ENCODE measurements at regions not wholly inside any gene's neighbourhood (a gene's known extent, or its start where the extent isn't known, plus 50 kb on each side); places are given as distances from the start of the nearest gene placed in this dataset.
"Not testable (repeated sequence)": the region's sequence is repeated elsewhere in the genome, so short reads cannot be mapped to it uniquely, and the experiment has no call there.

GRCh38 chr18:73045037-73045436 is 177.2 kb upstream of the NETO1 start:
- DNase-seq: no peak

DNA sequence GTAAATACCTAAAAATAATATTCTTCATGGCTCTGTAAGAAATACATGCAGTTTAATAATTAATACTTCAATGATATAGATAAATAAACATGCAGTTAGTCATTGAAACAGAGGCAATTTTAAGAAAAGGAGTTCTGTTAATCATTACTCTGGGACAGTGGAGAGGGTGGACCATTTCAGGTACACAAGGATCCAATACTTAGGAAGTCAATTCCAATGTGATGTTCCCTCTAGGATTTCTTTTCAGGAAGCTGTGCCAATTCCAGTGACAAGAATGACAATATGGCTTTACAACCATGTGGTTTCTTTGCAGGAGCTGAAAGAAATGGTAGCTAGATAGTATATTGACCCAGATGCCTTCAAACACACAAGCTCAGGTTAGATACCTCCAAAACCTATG is 175.8 kb upstream of the NETO1 start:
- DNase-seq: no peak

- DNase-seq: no peak
These were observed 175.4 kb upstream of the NETO1 start for GRCh38 chr18:73043211-73043610.

DNA sequence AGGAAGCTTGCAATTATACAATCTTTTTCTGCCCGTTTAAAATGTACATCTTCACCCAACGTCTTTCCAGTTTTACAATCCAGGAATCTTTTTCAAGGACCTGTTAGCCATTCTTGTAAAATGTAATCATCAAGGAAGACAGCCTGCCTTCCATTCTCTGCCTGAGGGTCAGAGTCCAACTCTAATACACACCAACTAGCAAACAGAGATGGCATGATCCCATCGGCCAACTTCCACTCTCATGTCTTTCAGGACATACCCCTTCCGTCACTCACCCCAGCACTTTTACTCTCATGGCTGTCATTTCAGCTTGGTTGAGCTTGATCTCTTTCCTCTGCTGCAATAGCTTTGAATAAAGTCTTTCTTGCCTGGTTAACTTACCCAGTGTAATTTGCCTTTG is 172.5 kb upstream of the NETO1 start:
- no peak for DNase-seq

GRCh38 chr18:73038336-73038735 is 170.5 kb upstream of the NETO1 start:
- DNase-seq: no peak

- no peak for DNase-seq
These were observed 156.2 kb upstream of the NETO1 start for GRCh38 chr18:73023975-73024374.

DNA sequence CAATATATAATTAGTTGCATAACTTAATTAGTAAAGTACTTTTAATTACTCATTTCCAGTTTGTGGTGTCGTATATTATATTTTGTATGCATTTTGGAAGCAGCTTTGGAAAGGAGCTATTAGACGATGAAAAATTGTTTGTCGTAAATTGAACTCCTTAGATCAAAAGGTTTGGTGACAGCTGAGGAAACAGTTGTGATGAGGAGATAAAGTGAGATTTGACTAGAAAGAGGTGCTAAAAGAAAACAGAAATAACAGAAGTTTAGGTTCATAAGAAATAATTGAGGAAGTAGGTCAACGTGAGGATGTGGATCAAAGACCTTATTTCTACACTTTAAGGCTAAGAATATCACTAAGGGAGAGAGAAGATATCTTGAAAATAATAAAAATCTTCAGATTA is 141.9 kb upstream of the NETO1 start:
- no peak for DNase-seq

GRCh38 chr18:73007915-73008308 is 140.1 kb upstream of the NETO1 start:
- DNase-seq: no peak

DNA sequence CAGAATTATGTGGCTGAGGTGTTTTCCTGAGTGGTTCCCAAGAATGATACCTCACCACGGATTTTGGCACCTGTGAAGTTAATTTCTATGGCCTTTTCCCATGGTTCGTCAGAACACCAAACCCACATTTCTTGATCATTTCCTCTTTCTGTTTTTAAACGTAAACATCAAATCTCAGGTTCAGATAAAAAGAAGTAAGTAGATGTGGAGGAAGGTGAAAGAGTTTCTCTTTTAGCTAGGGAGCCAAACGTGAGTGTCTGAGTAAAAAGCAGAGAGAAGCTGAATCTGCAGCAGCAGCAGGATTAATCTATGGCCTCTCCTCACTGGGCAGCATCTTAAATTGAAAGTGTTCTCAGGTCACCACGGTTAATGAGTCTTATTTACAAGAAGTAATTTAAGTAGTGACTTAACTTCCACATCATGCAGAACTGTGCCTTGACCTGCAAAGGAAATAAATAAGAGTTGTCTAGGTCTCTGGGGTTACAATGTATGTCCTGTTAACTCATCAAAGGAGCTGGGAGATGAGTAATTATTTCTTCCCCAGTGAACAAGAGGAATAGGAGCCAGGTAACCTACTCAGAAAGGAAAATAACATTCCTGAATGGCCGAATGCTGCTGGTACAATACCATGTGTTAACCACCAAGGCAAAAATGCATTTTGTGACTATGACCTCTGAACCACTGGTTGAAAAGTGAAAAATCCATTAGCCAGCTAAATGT is 139.6 kb upstream of the NETO1 start:
- DNase-seq: no peak

GRCh38 chr18:73006331-73006730 is 138.5 kb upstream of the NETO1 start:
- no peak for DNase-seq

DNA sequence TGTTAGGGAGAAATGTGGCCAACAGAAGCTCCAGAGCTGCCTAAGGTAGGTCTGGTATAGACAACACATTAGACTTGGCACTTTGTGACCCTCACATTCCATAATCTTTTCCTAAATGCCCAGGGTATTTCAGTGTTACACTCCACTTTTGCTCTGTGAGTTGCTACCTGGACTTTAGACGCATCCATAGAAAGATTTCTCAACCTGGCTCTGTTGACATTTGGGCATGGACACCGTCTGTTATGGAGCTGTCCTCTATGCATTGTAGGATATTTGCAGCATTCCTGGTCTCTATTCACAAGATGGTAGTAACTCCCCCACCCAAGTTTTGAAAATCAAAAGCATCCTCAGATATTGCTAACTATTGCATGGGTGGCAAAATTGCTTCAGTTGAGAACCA is 136.5 kb upstream of the NETO1 start:
- no peak for DNase-seq

DNA sequence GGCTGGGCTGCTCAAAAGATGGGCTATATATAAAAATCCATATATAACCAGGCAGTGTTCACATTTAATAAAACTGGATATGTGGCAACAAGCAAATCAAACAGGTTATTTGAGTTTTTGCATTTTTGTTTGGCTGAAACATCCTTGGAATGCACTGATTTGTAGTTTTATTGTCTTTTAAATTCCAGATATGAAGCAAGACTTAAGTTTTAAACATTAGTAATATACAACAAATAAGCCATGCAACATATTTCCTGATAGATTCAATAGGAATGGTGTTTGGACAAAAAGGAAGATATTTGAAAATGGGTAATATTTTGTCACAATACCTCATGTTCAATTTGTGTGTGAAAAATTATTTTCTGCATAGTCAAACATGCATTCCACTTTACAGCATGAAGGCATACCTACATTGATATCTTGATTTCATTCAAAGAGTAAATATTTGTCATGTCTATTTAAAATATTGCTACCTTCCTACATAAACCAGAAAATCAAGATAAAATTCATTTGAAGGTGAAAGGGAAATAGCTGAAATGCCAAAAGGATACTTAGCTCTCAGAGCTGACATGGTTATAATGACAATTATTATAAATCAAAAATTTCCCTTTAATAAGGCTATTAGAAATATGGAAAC is 132.3 kb upstream of the NETO1 start:
- no peak for DNase-seq

DNA sequence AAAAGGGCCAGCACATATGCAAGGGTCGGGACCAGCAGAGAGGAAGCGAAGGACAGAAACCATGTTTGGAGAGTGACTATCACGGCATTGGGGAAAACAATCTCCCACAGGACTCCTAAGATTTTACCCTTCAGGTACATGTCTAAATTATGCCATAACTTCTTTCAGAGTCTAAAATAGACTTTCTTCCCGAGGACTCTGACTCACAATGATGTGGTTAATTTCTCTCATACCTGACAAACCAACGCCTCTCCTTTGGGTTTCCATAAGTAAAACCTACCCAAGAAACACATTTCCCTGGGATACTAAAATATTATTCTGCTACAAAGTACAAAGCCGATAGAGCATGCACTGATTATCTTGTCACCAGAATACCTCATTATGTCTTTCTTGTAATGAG is 127.8 kb upstream of the NETO1 start:
- no peak for DNase-seq

GRCh38 chr18:72993250-72993649 is 125.5 kb upstream of the NETO1 start:
- DNase-seq: no peak

DNA sequence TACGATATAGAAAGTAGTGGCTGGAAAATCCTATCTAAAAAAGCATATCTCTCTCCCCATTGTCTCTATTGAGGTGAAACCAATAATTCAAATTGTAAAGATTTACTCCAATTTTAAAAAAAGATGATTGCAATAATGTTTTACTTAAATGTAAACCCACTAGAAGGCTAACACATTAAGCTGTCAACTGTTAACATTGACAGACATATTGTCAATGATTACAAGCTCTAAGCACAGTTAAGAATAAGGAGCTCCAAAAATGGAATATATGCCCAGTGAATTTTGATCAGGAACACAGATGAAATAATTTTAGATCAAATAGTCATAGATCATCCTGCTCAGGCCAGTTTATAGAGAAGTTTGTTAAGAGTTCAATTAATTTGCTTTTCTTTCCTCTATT is 123.6 kb upstream of the NETO1 start:
- no peak for DNase-seq

GRCh38 chr18:72987570-72987969 is 119.8 kb upstream of the NETO1 start:
- not testable (repeated sequence) for DNase-seq

- no peak for DNase-seq
These were observed 118.3 kb upstream of the NETO1 start for GRCh38 chr18:72986103-72986502.

DNA sequence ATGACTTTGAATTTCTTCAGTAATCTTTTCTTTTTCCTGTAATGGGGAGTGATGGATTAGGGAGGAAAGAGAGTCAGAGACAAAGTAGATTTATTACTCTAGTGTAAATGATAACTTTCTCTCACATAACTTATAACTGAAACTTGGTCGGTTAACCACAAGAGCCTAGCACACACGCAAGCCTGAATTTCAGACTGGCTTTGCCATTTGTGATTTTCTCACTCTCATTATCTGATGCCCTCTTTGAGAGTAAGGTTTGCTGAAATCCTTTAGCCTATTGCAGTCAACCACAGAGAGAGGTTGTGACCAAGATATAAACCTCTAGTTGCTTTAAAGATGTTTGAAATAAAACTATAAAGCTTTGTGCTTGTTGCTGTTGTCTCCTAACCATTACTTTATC is 117.9 kb upstream of the NETO1 start:
- DNase-seq: no peak

GRCh38 chr18:72984290-72984689 is 116.5 kb upstream of the NETO1 start:
- no peak for DNase-seq

DNA sequence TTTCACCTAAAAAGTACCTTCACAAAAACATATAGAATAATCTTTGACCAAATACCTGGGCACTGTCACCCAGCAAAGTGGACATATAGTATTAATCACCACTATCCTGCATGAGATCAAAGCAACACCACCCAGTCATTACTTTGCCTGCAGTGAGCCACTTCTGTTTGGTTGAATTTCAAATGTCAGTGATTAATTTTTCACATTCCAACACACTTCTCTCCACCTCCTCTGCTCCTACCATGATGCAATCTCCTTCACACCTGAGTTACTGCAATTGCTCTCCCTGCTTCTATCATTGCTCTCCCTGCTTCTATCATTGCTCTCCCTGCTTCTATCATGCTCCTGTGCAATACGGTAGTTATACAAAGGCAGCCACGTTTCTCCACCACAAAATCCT is 106.1 kb upstream of the NETO1 start:
- no peak for DNase-seq

DNA sequence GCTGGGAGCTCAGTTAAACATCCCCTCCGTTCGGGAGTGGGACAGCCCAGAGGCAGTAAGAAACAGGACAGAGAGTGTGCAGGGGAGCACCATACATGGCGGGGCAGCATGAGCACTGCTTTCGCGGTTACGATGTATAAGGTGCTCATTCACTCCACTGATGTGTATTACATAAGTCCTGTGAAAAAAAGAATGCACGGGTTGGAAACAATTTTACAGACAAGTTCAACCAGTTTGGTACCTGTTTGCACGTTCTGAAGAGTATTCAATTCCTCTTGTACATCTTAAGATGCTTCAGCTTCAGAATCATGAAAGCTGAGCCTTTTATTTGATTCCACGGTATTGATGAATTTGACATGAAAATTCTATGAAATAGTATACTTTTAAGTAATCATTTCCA is 97.8 kb upstream of the NETO1 start:
- no peak for DNase-seq

DNA sequence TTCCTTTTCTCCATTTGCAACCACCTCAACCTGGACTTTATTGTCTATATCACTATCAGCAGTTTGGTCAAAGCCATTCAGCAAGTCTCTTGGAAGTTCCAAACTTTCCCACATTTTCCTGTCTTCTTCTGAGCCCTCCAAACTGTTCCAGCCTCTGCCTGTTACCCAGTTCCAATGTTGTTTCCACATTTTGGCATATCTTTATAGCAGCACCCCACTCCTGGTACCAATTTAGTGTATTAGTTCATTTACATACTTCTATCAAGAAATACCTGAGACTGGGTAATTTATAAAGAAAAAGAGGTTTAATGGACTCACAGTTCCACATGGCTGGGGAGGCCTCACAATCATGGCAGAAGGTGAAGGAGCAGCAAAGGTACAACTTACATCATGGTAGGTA is 90.4 kb upstream of the NETO1 start:
- not testable (repeated sequence) for DNase-seq

DNA sequence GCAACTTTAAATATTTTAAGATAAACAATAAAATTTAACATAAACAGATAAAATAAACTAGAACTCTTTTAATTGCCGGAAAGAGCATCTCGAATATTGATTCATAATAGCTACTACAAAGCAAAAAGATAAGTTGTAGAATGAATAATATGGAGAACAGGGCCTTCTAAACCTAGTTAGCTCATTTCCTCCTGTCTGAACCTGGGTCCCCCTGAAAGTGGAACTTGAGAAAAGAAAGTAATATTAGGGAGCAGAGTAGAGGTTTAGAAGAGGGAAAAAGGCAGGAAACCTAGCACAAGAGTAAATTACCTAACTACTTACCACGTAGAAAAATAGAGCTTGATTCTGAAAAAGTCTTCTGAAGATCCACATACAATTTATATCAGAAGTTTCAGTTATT is 80.7 kb upstream of the NETO1 start:
- DNase-seq: no peak

GRCh38 chr18:72942766-72943165 is 75.0 kb upstream of the NETO1 start:
- no peak for DNase-seq

- no peak for DNase-seq
These were observed 73.2 kb upstream of the NETO1 start for GRCh38 chr18:72940986-72941385.

Data from stimulated activated CD8-positive, alpha-beta memory T cell treated with anti-CD3 and anti-CD28 coated beads, Interleukin-4, amount 100 ng/mL, for 48 hours (primary cell).